NCI-H82 (cell line): ENCODE measurements at regions not wholly inside any gene's neighbourhood (a gene's known extent, or its start where the extent isn't known, plus 50 kb on each side); places are given as distances from the start of the nearest gene placed in this dataset.
A peak's percentile ranks its signal among the peaks of the same experiment; 100 is the strongest.

Experiments used
- DNase-seq: peaks from one replicate; lab custom pipeline; 2025; lab: John Stamatoyannopoulos, UW

- no peak for DNase-seq
Observed at GRCh38 chr20:19807946-19808330, 49.9 kb downstream of the RIN2 start.

- no peak for DNase-seq
Observed at GRCh38 chr20:19808498-19808897, 50.4 kb downstream of the RIN2 start.

GRCh38 chr20:19809505-19809904, 51.4 kb downstream of the RIN2 start:
- no peak for DNase-seq

DNA sequence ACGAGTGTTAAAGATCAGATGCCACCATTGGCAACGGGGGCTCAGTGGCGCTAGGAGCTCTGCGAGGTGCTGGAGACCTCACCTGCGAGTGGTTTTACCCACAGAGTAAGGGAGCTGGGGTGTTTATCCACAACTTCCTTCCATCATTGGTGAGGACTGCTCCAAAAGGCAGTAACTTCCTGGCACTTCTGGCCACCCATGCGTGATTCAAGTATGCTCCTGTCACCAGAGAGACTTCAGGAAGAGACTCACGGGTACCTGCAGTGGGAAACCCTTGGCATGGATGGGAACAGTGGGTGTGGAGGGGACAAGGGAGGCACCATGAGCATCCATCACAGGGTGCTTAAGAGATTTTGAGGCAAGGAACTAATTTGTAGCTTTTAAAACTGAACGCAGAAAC, 53.2 kb downstream of the RIN2 start:
- DNase-seq, result no peak

- DNase-seq, result no peak
Observed at GRCh38 chr20:19812056-19812455, 54.0 kb downstream of the RIN2 start.

DNA sequence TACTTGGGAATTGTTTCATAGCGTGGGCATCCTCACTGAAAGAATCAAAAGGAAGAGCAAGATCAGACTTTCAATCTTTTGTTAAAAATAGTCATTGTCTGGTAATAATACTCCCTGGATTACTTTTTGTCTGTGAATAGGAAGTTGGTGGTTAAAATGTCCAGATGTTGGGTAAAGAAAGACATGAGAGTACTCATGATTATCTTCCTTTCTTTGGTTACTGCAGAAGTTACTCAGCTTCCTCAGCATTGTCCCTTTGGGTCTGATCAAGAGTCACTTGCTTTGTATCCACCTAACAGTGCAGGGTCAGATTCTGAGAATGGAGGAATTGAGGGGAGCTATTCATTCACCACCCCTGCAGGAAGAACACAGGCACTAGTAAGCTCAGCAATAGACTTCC, 54.6 kb downstream of the RIN2 start:
- DNase-seq, result no peak

DNA sequence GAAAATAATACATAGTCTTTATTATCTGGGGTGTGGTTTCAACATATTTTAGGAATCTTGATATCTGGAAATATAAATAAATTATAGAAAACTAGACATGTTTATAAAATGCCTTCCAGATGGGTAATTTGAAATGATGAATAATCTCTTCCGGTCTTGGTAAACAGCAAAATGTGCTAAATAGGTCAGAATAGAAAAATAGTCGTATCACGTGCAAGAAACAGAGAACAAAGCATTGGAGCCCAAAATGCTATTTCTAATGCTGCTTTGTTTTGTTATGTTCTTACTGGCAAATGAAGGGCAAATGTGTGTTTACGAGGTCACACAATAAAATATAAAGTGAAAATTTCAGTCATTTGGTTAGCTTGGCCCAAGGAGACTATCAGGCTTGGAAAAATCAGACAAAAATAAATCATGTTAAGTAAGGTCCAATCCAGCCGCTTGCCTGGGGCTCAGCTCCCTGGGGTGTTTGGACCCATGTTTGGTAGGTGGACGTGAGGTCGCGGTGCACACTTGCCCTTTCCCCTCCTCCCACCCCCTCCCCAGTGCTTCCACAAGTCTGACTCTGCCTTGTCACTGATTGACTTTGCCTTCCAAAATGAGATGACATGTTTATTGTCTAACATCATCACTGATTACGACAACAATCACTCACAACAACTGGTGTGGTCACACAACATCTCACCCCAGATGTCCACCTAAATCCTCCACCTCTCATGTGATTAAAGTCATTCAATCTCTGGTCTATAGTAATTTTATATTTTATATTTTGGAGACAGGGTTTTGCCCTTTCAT, 56.0 kb downstream of the RIN2 start:
- DNase-seq, result peak; percentile 12

DNA sequence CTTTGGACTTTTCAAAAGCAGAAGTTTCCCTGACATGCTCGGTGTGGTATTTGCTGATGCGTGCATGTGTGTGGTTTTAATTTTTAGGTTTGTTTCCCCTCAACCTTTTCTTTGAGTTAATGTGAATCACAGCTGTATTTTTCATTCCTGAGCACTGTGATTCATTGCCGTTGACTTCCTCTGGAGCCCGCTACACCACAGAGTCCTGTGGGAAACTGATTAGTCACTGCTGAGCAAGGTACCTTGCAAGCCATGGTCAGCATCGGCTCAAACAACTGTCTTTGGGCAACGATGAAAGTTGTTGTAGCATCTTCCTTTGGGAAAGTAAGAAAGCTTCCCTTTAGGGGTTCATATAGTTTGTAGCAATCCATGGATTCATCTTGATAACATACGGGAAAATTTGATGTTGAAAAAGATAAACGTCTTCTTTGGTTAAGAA, 57.5 kb downstream of the RIN2 start:
- no peak for DNase-seq

DNA sequence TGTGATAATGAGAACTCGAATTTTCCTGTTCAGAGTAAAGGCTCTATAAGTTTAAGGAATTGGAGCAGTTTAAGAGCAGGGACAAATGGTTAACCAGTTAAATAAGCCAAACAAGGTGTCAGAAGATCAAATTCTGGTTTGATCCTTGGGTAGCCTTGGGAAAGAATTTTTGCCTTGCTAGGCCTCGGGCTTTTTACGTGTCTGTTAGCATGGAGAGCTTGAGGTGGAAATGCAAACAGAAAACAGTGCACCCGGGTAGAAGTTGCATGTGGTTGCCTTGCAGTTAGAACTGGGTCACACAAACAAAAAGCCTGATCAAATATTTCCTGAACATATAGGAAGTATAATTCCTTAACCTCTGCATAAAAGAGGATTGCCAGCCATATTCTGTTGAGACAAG, 58.3 kb downstream of the RIN2 start:
- DNase-seq, result no peak

DNA sequence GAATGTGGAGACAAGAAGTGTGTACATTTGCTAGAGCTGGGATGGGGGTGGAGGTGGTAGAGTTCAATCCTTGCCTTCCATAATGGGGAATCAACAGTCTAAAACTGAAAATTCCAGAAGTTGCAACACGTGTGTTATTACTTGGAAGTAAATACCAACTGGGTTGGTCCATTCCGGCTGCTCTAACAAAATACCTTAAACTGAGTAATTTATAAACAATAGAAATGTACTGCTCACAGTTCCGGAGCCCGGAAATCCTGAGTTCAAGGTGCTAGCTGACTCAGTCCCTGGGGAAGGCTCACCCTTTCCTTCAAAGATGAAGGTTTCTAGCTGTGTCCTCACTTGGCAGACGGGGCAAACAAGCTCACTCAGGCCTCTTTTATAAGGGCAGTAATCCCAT, 59.0 kb downstream of the RIN2 start:
- DNase-seq, result peak; percentile 65

DNA sequence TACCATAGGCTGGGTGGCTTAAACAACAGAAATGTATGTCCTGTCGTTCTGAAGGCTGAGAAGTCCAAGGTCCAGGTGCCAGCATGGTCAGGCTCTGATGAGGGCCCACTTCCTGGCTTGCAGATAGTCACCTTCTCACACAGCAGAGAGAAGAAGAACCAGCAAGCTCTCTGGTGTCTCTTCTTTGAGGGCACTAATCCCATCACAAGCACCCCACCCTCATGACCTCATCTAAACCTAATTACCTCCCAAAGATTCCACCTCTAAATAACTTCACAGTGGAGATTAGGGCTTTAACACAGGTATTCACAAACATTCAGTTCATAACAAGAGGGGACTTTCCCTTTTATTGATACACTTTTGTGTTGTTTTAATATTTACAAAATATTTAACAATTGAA, 61.1 kb downstream of the RIN2 start:
- DNase-seq, result no peak

DNA sequence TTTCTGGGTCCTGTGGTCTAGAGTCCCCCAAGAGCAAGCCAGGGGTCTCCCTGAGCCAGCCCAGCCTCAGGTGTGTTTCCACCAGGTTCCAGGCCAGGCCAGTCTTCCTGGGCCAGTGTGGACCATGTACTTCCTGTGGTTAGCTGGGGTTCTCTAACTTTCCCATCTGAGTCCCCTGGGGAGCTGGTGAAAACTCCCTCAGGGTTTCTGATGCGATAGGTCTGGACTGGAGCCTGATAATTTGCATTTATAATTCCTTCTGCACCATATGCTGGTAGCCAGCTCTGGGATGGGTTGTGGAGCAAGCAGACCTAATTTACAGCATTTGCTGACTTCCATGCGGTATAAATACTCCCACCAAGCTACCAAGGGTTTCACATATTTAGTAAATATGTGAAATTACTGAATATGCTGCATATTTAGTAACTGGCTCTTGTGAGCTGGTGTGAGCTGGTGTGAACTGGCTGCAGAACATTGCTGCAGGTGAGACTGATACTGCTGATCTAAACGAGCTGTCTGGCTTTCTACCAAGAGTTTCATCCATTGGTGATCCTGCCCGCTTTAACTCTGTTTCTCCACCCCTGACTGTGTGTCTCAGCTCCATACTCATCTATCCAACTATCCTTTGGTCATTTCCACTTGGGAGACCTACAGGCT, 62.6 kb downstream of the RIN2 start:
- DNase-seq, result peak; percentile 52

DNA sequence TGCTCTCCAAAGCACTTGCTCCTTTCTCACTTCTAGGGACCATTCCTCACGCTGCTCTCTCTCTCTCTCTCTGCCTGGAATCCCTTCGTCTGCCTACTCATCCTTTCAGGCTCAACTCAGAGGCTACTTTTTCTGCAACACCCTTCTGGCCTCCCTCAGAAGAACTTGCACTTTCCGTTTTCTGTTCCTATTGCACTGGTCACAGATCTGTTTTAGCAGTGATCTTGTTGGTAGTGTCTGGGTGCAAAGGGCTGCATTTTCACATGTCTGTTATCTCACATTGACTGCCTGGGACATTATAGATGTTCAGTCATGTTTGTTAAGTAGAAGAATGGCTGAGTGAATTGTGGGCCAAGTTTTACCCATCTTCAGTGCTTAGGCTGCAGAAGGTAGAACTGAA, 63.5 kb downstream of the RIN2 start:
- DNase-seq, result no peak

DNA sequence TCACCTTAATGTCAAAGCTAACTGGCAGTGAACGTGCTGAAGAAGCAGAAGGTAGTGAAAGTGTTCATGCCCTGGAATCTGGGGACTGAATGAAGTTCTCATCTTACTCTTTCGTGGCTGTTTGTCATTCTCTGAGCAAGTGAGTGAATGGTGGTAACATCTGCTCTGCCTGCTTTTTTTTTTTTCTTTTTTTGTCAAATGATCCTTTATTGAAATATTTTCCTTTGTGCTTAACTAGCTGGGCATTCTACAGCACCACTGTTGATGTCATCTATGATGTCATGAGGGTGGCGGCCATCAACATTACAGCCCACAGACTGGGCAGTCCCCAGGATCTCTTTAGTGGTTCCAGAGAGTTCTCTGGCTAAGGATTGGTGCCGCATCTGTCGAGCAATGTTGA, 65.2 kb downstream of the RIN2 start:
- DNase-seq, result no peak

DNA sequence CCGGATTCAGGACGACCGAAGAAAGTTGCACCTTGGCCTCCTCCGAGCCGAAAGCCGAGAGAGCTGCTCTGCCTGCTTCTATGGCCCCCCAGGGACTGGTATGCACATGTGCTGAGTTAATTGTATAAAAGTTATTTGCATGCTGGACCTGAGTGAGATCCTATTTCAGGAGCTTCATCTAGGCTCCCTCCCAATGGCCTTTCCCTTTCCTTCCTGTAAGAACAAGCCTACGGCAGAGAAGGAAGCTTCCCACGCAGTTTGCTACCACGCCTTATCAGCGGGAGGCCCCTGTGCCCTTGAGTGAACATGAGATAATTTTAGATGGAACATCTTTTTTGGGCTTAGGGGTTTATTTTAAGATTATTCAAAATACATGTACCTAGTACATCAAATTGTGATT, 65.9 kb downstream of the RIN2 start:
- DNase-seq, result peak; percentile 26

- no peak for DNase-seq
Observed at GRCh38 chr20:19824861-19825260, 66.8 kb downstream of the RIN2 start.

- DNase-seq, result peak; percentile 53
Observed at GRCh38 chr20:19826179-19826914, 68.3 kb downstream of the RIN2 start.

- DNase-seq, result no peak
Observed at GRCh38 chr20:19827818-19828217, 69.8 kb downstream of the RIN2 start.

- no peak for DNase-seq
Observed at GRCh38 chr20:19828232-19828631, 70.2 kb downstream of the RIN2 start.

DNA sequence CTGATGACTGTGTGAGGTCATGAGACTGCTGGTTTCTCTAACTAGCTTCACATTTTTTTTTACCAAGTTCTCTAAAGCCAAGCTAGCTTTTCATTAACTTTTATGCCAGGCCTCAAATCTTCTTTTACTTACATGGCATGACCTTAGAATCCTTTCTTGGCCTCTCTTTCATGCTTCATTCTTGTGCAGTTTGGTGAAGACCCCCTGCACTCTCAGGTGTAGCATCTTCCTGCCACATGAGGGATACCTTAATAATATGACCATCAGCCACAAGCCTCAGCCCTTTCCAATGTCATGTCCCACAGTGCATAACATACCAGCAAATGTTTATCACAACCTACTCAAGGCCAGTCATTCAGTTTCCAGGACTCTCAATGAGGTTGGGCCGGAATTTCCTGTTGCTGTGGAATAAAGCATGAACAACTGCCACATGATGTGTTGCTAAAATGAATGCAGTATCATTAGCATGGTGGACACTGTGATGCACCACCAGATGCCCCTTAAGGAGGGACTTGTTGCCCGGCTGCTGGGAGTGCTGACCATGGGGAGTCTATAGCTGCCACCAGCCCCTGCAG, 72.2 kb downstream of the RIN2 start:
- DNase-seq, result no peak

- peak; percentile 97 for DNase-seq
Observed at GRCh38 chr20:19832875-19833274, 74.8 kb downstream of the RIN2 start.

DNA sequence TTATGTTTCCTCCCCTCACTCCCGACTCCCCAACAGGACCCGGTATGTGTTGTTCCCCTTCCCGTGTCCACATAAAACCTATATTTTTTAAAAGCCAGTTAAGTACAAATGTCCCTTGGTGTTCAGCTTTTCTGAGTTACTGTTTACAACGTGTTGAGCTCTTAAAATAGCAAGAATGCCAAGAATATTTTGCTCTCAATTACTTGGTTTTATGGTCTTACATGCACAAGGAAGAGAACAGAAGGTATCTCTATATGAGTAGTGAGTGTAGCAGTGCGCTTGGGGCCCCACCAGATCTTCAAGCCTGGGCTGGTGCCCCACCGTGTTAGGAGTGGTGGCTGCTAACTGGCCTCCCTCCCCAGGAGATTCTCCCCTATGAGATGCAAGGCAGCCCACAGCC, 75.3 kb downstream of the RIN2 start:
- DNase-seq, result peak; percentile 49

GRCh38 chr20:19834287-19834686, 76.2 kb downstream of the RIN2 start:
- DNase-seq, result peak; percentile 58
